PC-3 (cell line): ENCODE measurements at regions not wholly inside any gene's neighbourhood (a gene's known extent, or its start where the extent isn't known, plus 50 kb on each side); places are given as distances from the start of the nearest gene placed in this dataset.

Experiments
- ATAC-seq: fragments of 200-7000 bp; cut with Tn5 transposase; 2 replicates; pipeline ENCODE4 v1.9.1; 2020; ENCODE audit warnings: mild to moderate bottlenecking, moderate library complexity
- BruUV-seq: library from RNA; stranded (reverse); fragments of 400-500 nt; replicated peaks from 2 replicates; lab custom pipeline; 2021; lab: Mats Ljungman, UMichigan
- CTCF ChIA-PET: fragments of 300-600 bp; sonication (Branson Sonifier 250); formaldehyde crosslinking; loops from one replicate; lab custom pipeline; 2022; ENCODE audit warnings: antibody characterized with exemption; lab: Charles Lee
- POLR2A ChIA-PET: fragments of 300-600 bp; sonication (Branson Sonifier 250); formaldehyde crosslinking; loops from one replicate; lab custom pipeline; 2022; ENCODE audit warnings: antibody characterized with exemption; ENCODE audit not compliant: unreplicated experiment; lab: Charles Lee
- DNase-seq: peaks from one replicate; pipeline ENCODE4 v3.0.0-alpha.2; 2015
- H2AFZ ChIP-seq: fragments of 300-600 bp; sonication (generic); 2 replicates; pipeline ENCODE4 v1.6.0; 2016; ENCODE audit warnings: antibody characterized with exemption, low read length
- H3F3A ChIP-seq: fragments of 300-600 bp; sonication (generic); one replicate; pipeline ENCODE4 v1.6.0; 2017; ENCODE audit warnings: antibody characterized with exemption, low read length, control low read depth, mild to moderate bottlenecking; ENCODE audit not compliant: unreplicated experiment
- H3K27ac ChIP-seq: fragments of 300-600 bp; sonication (generic); 2 replicates; pipeline ENCODE4 v1.5.1; 2016; ENCODE audit warnings: mild to moderate bottlenecking, low read length
- H3K27me3 ChIP-seq: fragments of 300-600 bp; sonication (generic); 2 replicates; pipeline ENCODE4 v1.6.1; 2016; ENCODE audit warnings: low read length, mixed read lengths
- H3K36me3 ChIP-seq: fragments of 300-600 bp; sonication (generic); 2 replicates; pipeline ENCODE4 v1.6.1; 2016; ENCODE audit warnings: low read depth, mixed run types, low read length, mixed read lengths
- H3K4me1 ChIP-seq: fragments of 300-600 bp; sonication (generic); 2 replicates; pipeline ENCODE4 v1.5.1; 2016; ENCODE audit warnings: low read length; ENCODE audit not compliant: insufficient read depth
- H3K4me2 ChIP-seq: fragments of 300-600 bp; sonication (generic); 2 replicates; pipeline ENCODE4 v1.6.0; 2016; ENCODE audit warnings: low read length
- H3K4me3 ChIP-seq: fragments of 300-600 bp; sonication (generic); 2 replicates; pipeline ENCODE4 v1.5.1; 2016; ENCODE audit warnings: mild to moderate bottlenecking, low read length, mixed read lengths
- H3K79me2 ChIP-seq: fragments of 300-600 bp; sonication (generic); 2 replicates; pipeline ENCODE4 v1.6.1; 2017; ENCODE audit warnings: low read length, mixed read lengths
- H3K9ac ChIP-seq: fragments of 300-600 bp; sonication (generic); 2 replicates; pipeline ENCODE4 v1.6.0; 2016; ENCODE audit warnings: mild to moderate bottlenecking, low read length
- H3K9me2 ChIP-seq: fragments of 300-600 bp; sonication (generic); replicated peaks from 2 replicates; pipeline ENCODE4 v1.6.1; 2016; ENCODE audit warnings: mixed run types, low read length, mixed read lengths
- H3K9me3 ChIP-seq: fragments of 300-600 bp; sonication (generic); 2 replicates; pipeline ENCODE4 v1.6.1; 2016; ENCODE audit warnings: low read length, mixed read lengths
- H4K20me1 ChIP-seq: fragments of 300-600 bp; sonication (generic); 2 replicates; pipeline ENCODE4 v1.6.1; 2016; ENCODE audit warnings: low read length, mixed read lengths
- EZH2 ChIP-seq: fragments of 300-600 bp; sonication (generic); IDR thresholded peaks from one replicate; pipeline ENCODE4 v1.6.1; 2017; ENCODE audit warnings: antibody characterized with exemption, mild to moderate bottlenecking, low read length; ENCODE audit not compliant: unreplicated experiment
- EZH2phosphoT487 ChIP-seq: fragments of 300-600 bp; sonication (generic); IDR thresholded peaks from 2 replicates; pipeline ENCODE4 v1.6.1; 2018; ENCODE audit warnings: mild to moderate bottlenecking, antibody characterized with exemption, low read length, borderline replicate concordance
- intact Hi-C: fragments of 100-400 bp; cut with micrococcal nuclease; formaldehyde crosslinking; loops from 2 replicates; pipeline ENCODE4 v1.9.0; 2023
- TF ChIP-seq, protein P1 (sequence below): fragments of 300-600 bp; sonication (generic); conservative IDR thresholded peaks from 2 replicates; pipeline ENCODE4 v1.5.1; 2017; ENCODE audit warnings: antibody characterized with exemption, low read depth, mild to moderate bottlenecking, low read length

DNA sequence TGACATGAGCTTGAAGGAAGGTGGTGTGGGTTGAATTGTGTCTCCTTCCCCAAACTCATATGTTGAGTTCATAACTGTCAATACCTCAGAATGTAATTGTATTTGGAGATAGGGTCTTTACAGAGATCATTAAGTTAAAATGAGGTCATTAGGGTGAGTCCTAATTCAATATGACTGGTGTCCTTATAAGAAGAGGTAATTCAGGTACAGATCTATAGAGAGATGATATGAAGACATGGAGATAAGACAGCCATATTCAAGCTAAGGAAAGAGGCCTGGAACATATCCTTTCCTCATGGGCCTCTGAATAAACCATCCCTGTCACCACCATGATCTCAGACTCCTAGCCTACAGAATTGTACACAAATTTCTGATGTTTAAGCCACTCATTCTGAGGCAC lies 514.7 kb upstream of the MGAT4C start:
- H2AFZ ChIP-seq, result no peak overlapping the region
- no peak overlapping the region for H3K27ac ChIP-seq
- no peaks in the 10 kb centered on the region for H4K20me1 ChIP-seq
- intact Hi-C loops, result no loop called here
- no peaks in the 10 kb centered on the region for H3K9me3 ChIP-seq
- no peak overlapping the region for H3K4me2 ChIP-seq
- H3K36me3 ChIP-seq, result no peaks in the 10 kb centered on the region
- DNase-seq (no peak), ATAC-seq (no peak)
- no peaks in the 10 kb centered on the region for H3K79me2 ChIP-seq
- TF ChIP-seq EZH2phosphoT487, result no peak
- no peak for TF ChIP-seq EZH2
- TF ChIP-seq, protein P1, sequence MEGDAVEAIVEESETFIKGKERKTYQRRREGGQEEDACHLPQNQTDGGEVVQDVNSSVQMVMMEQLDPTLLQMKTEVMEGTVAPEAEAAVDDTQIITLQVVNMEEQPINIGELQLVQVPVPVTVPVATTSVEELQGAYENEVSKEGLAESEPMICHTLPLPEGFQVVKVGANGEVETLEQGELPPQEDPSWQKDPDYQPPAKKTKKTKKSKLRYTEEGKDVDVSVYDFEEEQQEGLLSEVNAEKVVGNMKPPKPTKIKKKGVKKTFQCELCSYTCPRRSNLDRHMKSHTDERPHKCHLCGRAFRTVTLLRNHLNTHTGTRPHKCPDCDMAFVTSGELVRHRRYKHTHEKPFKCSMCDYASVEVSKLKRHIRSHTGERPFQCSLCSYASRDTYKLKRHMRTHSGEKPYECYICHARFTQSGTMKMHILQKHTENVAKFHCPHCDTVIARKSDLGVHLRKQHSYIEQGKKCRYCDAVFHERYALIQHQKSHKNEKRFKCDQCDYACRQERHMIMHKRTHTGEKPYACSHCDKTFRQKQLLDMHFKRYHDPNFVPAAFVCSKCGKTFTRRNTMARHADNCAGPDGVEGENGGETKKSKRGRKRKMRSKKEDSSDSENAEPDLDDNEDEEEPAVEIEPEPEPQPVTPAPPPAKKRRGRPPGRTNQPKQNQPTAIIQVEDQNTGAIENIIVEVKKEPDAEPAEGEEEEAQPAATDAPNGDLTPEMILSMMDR, result no peak
- ChIA-PET CTCF (no interaction called here), POLR2A (no interaction called here)
- no peaks in the 10 kb centered on the region for H3K27me3 ChIP-seq
- no peaks in the 10 kb centered on the region for H3F3A ChIP-seq
- no TSS peak for BruUV-seq
- no peaks in the 10 kb centered on the region for H3K4me1 ChIP-seq
- no peaks in the 10 kb centered on the region for H3K9me2 ChIP-seq
- no peak overlapping the region for H3K9ac ChIP-seq
- H3K4me3 ChIP-seq, result no peak overlapping the region

DNA sequence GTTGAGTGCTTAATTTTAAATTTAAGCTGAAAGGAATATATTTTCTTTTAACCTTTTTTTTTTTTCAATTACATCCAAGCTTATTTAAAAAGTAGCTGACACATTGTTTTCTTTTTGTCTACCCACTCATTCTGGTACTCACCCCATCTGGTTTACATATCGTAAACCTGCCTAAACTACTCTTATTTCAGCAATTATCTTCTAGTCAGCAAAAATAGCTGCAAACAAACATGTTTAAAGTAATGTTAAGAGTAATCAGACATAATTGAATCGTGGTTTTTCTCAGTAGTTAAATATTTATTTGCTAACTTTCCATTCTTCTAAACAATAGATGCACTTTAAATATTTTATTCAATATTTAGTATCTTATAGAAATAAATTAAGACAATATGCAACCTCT lies 492.7 kb upstream of the MGAT4C start:
- Histone ChIP-seq H3K27me3 (peaks cover 10% of the 10 kb centered on the region; the same call in 1 of the 2 replicates), H3F3A (no peaks in the 10 kb centered on the region), H3K9me2 (no peaks in the 10 kb centered on the region), H3K79me2 (no peaks in the 10 kb centered on the region), H3K9ac (no peak overlapping the region), H3K4me1 (no peaks in the 10 kb centered on the region), H3K4me3 (no peak overlapping the region), H3K4me2 (no peak overlapping the region), H3K27ac (no peak overlapping the region), H2AFZ (no peak overlapping the region), H4K20me1 (no peaks in the 10 kb centered on the region), H3K9me3 (no peaks in the 10 kb centered on the region), H3K36me3 (no peaks in the 10 kb centered on the region)
- ATAC-seq (no peak), DNase-seq (no peak)
- no peak for TF ChIP-seq EZH2phosphoT487
- TF ChIP-seq EZH2, result no peak
- TF ChIP-seq, protein P1, result no peak
- no TSS peak for BruUV-seq
- intact Hi-C loops, result no loop called here
- ChIA-PET POLR2A (no interaction called here), CTCF (no interaction called here)

DNA sequence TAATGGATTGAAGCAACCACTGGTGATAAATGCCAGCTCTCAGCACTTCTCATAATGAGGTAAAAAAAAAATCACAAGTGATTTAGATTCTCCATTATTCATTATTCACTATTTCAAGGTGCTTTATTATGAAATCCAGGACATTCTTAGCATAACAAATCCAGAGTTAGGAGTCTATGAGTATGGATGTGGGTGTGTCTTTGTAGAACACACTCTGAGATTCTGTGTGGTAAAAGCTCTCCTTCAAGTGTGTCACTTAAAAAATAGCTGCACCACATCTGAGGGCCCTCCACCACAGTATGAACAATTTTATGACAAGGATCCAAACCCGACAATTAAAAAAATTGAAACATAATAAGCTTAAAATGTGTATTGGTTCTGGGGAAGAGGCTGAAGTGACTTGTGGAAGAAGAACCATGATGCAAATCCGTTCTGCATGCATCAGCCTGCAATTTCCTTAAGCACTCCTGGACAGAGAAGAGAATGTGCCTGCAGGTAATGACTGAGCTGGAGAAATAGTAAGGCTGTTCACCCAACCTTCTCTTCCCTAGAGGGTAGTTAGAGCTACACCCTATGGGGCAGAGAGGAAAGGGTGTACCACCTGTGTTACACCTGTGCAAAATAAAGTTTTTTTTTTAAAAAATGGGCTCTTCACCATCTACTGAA lies 488.5 kb upstream of the MGAT4C start:
- DNase-seq (no peak), ATAC-seq (no peak)
- CTCF ChIA-PET, result no interaction called here
- Histone ChIP-seq H3K9me3 (no peaks in the 10 kb centered on the region), H3F3A (no peaks in the 10 kb centered on the region), H3K4me1 (no peaks in the 10 kb centered on the region), H3K4me3 (no peak overlapping the region), H3K4me2 (no peak overlapping the region), H2AFZ (no peak overlapping the region), H3K36me3 (no peaks in the 10 kb centered on the region), H3K9ac (no peak overlapping the region), H4K20me1 (no peaks in the 10 kb centered on the region), H3K27ac (no peak overlapping the region), H3K9me2 (no peaks in the 10 kb centered on the region), H3K27me3 (peaks cover 10% of the 10 kb centered on the region; the same call in 1 of the 2 replicates), H3K79me2 (no peaks in the 10 kb centered on the region)
- BruUV-seq, result no TSS peak
- POLR2A ChIA-PET, result no interaction called here
- intact Hi-C loops, result no loop called here
- TF ChIP-seq, protein P1, result no peak
- no peak for TF ChIP-seq EZH2phosphoT487
- TF ChIP-seq EZH2, result no peak
